MM.1S (cell line): ENCODE measurements at regions not wholly inside any gene's neighbourhood (a gene's known extent, or its start where the extent isn't known, plus 50 kb on each side); places are given as distances from the start of the nearest gene placed in this dataset.

Experiments used
- DNase-seq: peaks from one replicate; pipeline ENCODE4 v3.0.0-alpha.2; 2015
- H2AFZ ChIP-seq: fragments of 300-600 bp; sonication (generic); 2 replicates; pipeline ENCODE4 v1.6.0; 2016; ENCODE audit warnings: antibody characterized with exemption, low read length
- H3F3A ChIP-seq: fragments of 300-600 bp; sonication (generic); 2 replicates; pipeline ENCODE4 v1.6.1; 2016; ENCODE audit warnings: mild to moderate bottlenecking, antibody characterized with exemption, low read length, moderate library complexity, mixed read lengths; ENCODE audit not compliant: insufficient read depth
- H3K27ac ChIP-seq: fragments of 300-600 bp; sonication (generic); 2 replicates; pipeline ENCODE4 v1.5.1; 2016; ENCODE audit warnings: mild to moderate bottlenecking, low read length
- H3K27me3 ChIP-seq: fragments of 300-600 bp; sonication (generic); replicated peaks from 2 replicates; pipeline ENCODE4 v1.6.0; 2016; ENCODE audit warnings: low read length; ENCODE audit not compliant: insufficient read depth
- H3K36me3 ChIP-seq: fragments of 300-600 bp; sonication (generic); replicated peaks from 2 replicates; pipeline ENCODE4 v1.6.1; 2016; ENCODE audit warnings: mild to moderate bottlenecking, low read length, mixed read lengths; ENCODE audit not compliant: insufficient read depth
- H3K4me1 ChIP-seq: fragments of 300-600 bp; sonication (generic); 2 replicates; pipeline ENCODE4 v1.6.1; 2016; ENCODE audit warnings: low read length, mixed read lengths
- H3K4me2 ChIP-seq: fragments of 300-600 bp; sonication (generic); 2 replicates; pipeline ENCODE4 v1.6.0; 2016; ENCODE audit warnings: low read depth, low read length
- H3K4me3 ChIP-seq: fragments of 300-600 bp; sonication (generic); 2 replicates; pipeline ENCODE4 v1.5.1; 2016; ENCODE audit warnings: low read length, mixed read lengths
- H3K79me2 ChIP-seq: fragments of 300-600 bp; sonication (generic); 2 replicates; pipeline ENCODE4 v1.6.1; 2016; ENCODE audit warnings: mixed run types, low read length, mixed read lengths
- H3K9ac ChIP-seq: fragments of 300-600 bp; sonication (generic); 2 replicates; pipeline ENCODE4 v1.6.1; 2016; ENCODE audit warnings: low read length, mixed read lengths
- H3K9me2 ChIP-seq: fragments of 300-600 bp; sonication (generic); replicated peaks from 2 replicates; pipeline ENCODE4 v1.6.1; 2016; ENCODE audit warnings: mild to moderate bottlenecking, low read length, mixed read lengths; ENCODE audit not compliant: insufficient read depth
- H3K9me3 ChIP-seq: fragments of 300-600 bp; sonication (generic); replicated peaks from 2 replicates; pipeline ENCODE4 v1.6.1; 2016; ENCODE audit warnings: mild to moderate bottlenecking, low read length, mixed read lengths; ENCODE audit not compliant: insufficient read depth
- H4K20me1 ChIP-seq: fragments of 300-600 bp; sonication (generic); 2 replicates; pipeline ENCODE4 v1.6.1; 2016; ENCODE audit warnings: mild to moderate bottlenecking, low read length, moderate library complexity, mixed read lengths; ENCODE audit not compliant: insufficient read depth
- CTCF ChIP-seq: fragments of 300-600 bp; sonication (generic); IDR thresholded peaks from 2 replicates; pipeline ENCODE4 v1.5.1; 2016; ENCODE audit warnings: antibody characterized with exemption, low read length, mixed read lengths
- EZH2 ChIP-seq: fragments of 300-600 bp; sonication (generic); optimal IDR thresholded peaks from 2 replicates; pipeline ENCODE3; 2017; ENCODE audit warnings: low read depth, mild to moderate bottlenecking, antibody characterized with exemption, low read length, mixed read lengths
- EZH2phosphoT487 ChIP-seq: fragments of 300-600 bp; sonication (generic); IDR thresholded peaks from 2 replicates; pipeline ENCODE4 v1.6.1; 2018; ENCODE audit warnings: antibody characterized with exemption, low read length

- Histone ChIP-seq H4K20me1 (no peaks in the 10 kb centered on the region), H3K27me3 (no peaks in the 10 kb centered on the region), H3F3A (peaks cover 11% of the 10 kb centered on the region), H3K9ac (no peak overlapping the region), H3K27ac (no peak overlapping the region), H3K4me2 (no peak overlapping the region), H3K4me1 (peaks cover 17% of the 10 kb centered on the region), H3K9me3 (no peaks in the 10 kb centered on the region), H3K9me2 (no peaks in the 10 kb centered on the region), H3K79me2 (no peaks in the 10 kb centered on the region), H3K4me3 (no peak overlapping the region), H3K36me3 (no peaks in the 10 kb centered on the region), H2AFZ (no peak overlapping the region)
- DNase-seq = no peak
- TF ChIP-seq CTCF (no peak), EZH2phosphoT487 (no peak), EZH2 (no peak)
Observed at GRCh38 chr5:89399548-89399947, 516.6 kb upstream of the MEF2C start.

- Histone ChIP-seq H3K9me3 (no peaks in the 10 kb centered on the region), H2AFZ (peak overlapping the region; percentile 57), H3K9ac (0 out of 2 replicates have a peak overlapping the region, but pooled peaks have one; percentile 10), H3K79me2 (no peaks in the 10 kb centered on the region), H3K4me1 (peaks cover 17% of the 10 kb centered on the region), H3K36me3 (no peaks in the 10 kb centered on the region), H4K20me1 (no peaks in the 10 kb centered on the region), H3K4me3 (no peak overlapping the region), H3K27ac (peak overlapping the region; percentile 61; the same call in 1 of the 2 replicates), H3K27me3 (no peaks in the 10 kb centered on the region), H3K4me2 (peak overlapping the region; percentile 56), H3F3A (peaks cover 11% of the 10 kb centered on the region), H3K9me2 (no peaks in the 10 kb centered on the region)
- TF ChIP-seq CTCF = no peak
- TF ChIP-seq EZH2phosphoT487 = no peak
- no peak for TF ChIP-seq EZH2
- no peak for DNase-seq
Observed at GRCh38 chr5:89397096-89397495, 514.1 kb upstream of the MEF2C start.

GRCh38 chr5:89396278-89396954 is 513.4 kb upstream of the MEF2C start:
- H2AFZ ChIP-seq = peak overlapping the region; percentile 57
- H3K9ac ChIP-seq = peak overlapping the region; percentile 10; the same call in 1 of the 2 replicates
- no peaks in the 10 kb centered on the region for H3K9me2 ChIP-seq
- H4K20me1 ChIP-seq = no peaks in the 10 kb centered on the region
- no peaks in the 10 kb centered on the region for H3K27me3 ChIP-seq
- H3K79me2 ChIP-seq = no peaks in the 10 kb centered on the region
- no peaks in the 10 kb centered on the region for H3K9me3 ChIP-seq
- peaks cover 17% of the 10 kb centered on the region for H3K4me1 ChIP-seq
- H3K4me3 ChIP-seq = peak overlapping the region; percentile 24
- peak overlapping the region; percentile 61 for H3K27ac ChIP-seq
- peak overlapping the region; percentile 56 for H3K4me2 ChIP-seq
- peak; percentile 64 for DNase-seq
- no peak for TF ChIP-seq EZH2
- no peak for TF ChIP-seq CTCF
- TF ChIP-seq EZH2phosphoT487 = no peak
- H3F3A ChIP-seq = peaks cover 11% of the 10 kb centered on the region
- no peaks in the 10 kb centered on the region for H3K36me3 ChIP-seq
